Ascending aorta (tissue), 2 donors: ENCODE measurements at regions not wholly inside any gene's neighbourhood (a gene's known extent, or its start where the extent isn't known, plus 50 kb on each side); places are given as distances from the start of the nearest gene placed in this dataset.

ENCODE experiments used
- DNase-seq, 2 donors: peaks; one replicate each; pipeline ENCODE4 v3.0.0-alpha.2; 2019; ENCODE audit warnings: low spot score in 2 of 2
- H3K27ac ChIP-seq, 2 donors: fragments of 200-600 bp; sonication (generic); one replicate each; pipeline ENCODE4 v1.5.1; 2016 to 2017; ENCODE audit warnings: mild to moderate bottlenecking in 1 of 2
- H3K27me3 ChIP-seq: fragments of 200-600 bp; sonication (generic); one replicate; pipeline ENCODE4 v1.5.1; 2017
- H3K36me3 ChIP-seq, 2 donors: fragments of 200-600 bp; sonication (generic); one replicate each; pipeline ENCODE4 v1.5.1; 2016
- H3K4me1 ChIP-seq, 2 donors: fragments of 200-600 bp; sonication (generic); one replicate each; pipeline ENCODE4 v1.5.1; 2016 to 2017; ENCODE audit warnings: mild to moderate bottlenecking in 1 of 2
- H3K4me3 ChIP-seq, 2 donors: fragments of 200-600 bp; sonication (generic); one replicate each; pipeline ENCODE4 v1.5.1; 2016 to 2017; ENCODE audit warnings: mild to moderate bottlenecking in 1 of 2
- H3K9me3 ChIP-seq, 2 donors: fragments of 200-600 bp; sonication (generic); one replicate each; pipeline ENCODE4 v1.5.1; 2016
- intact Hi-C: fragments of 100-400 bp; cut with DNase I; formaldehyde crosslinking; loops from one replicate; pipeline ENCODE4 v1.15.1; 2023
- TF ChIP-seq, protein P1 (sequence below), 3 experiments: fragments of 200-600 bp in 2 of 3; fragments of 450-650 bp in 1 of 3; sonication (generic) in 2 of 3; IDR thresholded peaks; one replicate each; pipeline ENCODE4 v1.5.1; 2016 to 2019; ENCODE audit warnings: antibody characterized with exemption in 3 of 3, mild to moderate bottlenecking in 1 of 3, moderate library complexity in 1 of 3

GRCh38 chr5:2582507-2582906 is 169.0 kb downstream of the IRX2 start:
- TF ChIP-seq, protein P1, sequence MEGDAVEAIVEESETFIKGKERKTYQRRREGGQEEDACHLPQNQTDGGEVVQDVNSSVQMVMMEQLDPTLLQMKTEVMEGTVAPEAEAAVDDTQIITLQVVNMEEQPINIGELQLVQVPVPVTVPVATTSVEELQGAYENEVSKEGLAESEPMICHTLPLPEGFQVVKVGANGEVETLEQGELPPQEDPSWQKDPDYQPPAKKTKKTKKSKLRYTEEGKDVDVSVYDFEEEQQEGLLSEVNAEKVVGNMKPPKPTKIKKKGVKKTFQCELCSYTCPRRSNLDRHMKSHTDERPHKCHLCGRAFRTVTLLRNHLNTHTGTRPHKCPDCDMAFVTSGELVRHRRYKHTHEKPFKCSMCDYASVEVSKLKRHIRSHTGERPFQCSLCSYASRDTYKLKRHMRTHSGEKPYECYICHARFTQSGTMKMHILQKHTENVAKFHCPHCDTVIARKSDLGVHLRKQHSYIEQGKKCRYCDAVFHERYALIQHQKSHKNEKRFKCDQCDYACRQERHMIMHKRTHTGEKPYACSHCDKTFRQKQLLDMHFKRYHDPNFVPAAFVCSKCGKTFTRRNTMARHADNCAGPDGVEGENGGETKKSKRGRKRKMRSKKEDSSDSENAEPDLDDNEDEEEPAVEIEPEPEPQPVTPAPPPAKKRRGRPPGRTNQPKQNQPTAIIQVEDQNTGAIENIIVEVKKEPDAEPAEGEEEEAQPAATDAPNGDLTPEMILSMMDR (IDR thresholded peaks at IDR 0.05): no peak
- H3K36me3 ChIP-seq: no peaks in the 10 kb centered on the region
- no peak for DNase-seq
- no peaks in the 10 kb centered on the region for H3K4me1 ChIP-seq
- no peak overlapping the region for H3K27ac ChIP-seq
- H3K27me3 ChIP-seq: no peaks in the 10 kb centered on the region
- H3K9me3 ChIP-seq: no peaks in the 10 kb centered on the region
- intact Hi-C loops: no loop called here
- no peak overlapping the region for H3K4me3 ChIP-seq

DNA sequence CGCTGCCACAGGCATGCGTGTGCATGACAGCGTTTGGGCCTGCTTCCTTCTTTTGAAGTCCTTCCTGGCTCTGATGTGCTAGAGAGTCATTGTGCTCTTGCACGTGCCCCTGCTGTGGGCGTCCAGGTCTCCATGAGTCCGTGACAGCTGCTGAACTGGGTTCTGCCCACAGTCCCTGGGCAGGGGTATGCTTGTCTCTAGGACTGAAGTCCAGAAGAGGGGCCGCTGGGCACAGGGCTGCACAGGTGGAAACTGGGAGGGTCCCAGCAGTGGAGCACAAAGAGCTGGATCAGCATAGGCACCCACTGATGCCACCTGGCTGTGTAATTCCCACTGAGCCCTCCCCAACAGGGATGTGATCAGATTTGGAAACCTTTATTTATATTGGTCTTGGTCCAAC is 169.4 kb downstream of the IRX2 start:
- H3K27me3 ChIP-seq: no peaks in the 10 kb centered on the region
- no peak overlapping the region for H3K27ac ChIP-seq
- no peak overlapping the region for H3K4me3 ChIP-seq
- TF ChIP-seq, protein P1 (IDR thresholded peaks at IDR 0.05): no peak
- DNase-seq: no peak
- no peaks in the 10 kb centered on the region for H3K4me1 ChIP-seq
- intact Hi-C loops: no loop called here
- no peaks in the 10 kb centered on the region for H3K9me3 ChIP-seq
- no peaks in the 10 kb centered on the region for H3K36me3 ChIP-seq

DNA sequence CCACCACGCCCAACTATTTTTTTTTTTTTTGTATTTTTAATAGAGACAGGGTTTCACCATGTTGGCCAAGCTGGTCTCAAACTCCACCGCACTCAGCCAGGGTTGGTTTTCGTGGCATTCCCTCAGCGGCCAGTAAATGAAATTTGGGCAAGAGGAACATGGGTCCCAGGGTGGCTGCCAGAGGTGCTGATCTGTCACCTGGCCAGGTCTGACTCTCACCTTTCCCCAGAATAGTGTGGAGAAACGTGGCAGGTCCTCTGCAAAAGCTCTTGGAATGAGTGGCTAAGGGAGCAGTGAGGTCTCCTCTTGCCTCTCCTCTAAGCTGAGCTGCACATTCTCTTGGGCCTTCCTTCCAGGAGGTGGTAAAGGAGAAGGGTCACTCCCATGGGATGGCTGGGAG is 170.1 kb downstream of the IRX2 start:
- no peak for DNase-seq
- no peak overlapping the region for H3K27ac ChIP-seq
- H3K9me3 ChIP-seq: no peaks in the 10 kb centered on the region
- H3K4me3 ChIP-seq: no peak overlapping the region
- no peaks in the 10 kb centered on the region for H3K36me3 ChIP-seq
- H3K4me1 ChIP-seq: no peaks in the 10 kb centered on the region
- TF ChIP-seq, protein P1 (IDR thresholded peaks at IDR 0.05): no peak
- intact Hi-C loops: no loop called here
- no peaks in the 10 kb centered on the region for H3K27me3 ChIP-seq

DNA sequence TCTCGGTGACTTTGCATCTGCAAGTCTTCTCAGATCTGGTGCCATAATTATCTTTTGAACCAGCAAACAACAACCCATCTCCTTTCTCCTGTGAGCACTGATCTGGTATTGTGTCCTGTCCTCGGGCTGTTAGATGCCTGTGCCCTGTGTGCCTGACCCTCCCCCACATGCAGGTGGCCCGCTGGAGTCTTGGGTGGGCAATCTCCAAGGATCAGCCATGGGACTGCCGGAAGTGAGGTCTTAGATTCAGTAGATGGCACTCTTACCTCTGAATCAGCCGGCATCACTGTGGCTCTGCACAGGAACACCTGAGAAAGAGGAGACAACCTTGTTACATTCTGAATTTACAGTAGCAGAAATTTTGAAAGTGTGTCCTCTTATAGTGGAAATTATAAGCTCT is 172.4 kb downstream of the IRX2 start:
- Histone ChIP-seq H3K27me3 (no peaks in the 10 kb centered on the region), H3K9me3 (no peaks in the 10 kb centered on the region), H3K4me1 (no peaks in the 10 kb centered on the region), H3K36me3 (no peaks in the 10 kb centered on the region), H3K4me3 (no peak overlapping the region), H3K27ac (no peak overlapping the region)
- DNase-seq: no peak
- TF ChIP-seq, protein P1 (IDR thresholded peaks at IDR 0.05): no peak
- intact Hi-C loops: no loop called here

DNA sequence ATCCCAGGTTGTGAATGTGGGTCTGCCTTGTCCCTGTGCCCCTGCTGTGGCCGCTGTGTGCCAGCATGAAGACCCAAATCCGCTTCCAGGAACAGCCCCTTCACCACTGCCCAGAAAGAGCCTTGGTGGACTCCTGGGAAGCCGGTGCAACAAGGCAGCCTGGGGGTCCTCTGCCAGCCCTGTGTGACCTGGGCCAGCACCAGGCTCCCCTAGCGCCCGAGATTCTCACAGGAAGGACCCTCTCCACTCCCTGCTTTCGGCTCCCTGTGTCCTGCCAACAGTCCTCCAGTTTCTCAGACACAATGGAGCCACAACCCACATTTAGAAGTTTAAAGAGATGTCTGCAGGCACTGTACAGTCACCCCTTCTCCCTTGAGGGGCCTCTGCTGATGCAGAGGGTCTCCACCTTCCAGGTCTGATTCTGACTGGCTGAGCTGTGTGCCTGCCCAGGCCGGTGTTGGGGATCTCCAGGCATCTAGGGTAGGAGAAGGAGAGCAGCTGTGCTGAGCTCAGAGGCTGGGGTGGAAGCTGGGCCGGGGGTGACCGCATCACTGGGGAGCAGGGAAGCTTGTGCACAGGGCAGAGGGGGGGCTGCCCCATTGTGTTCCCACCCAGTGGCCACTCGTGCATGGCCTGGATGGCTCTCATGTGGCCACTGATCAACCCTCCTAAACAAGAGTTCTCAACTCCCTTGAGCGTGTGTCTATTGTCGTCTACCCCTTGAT is 174.0 kb downstream of the IRX2 start:
- Histone ChIP-seq H3K4me3 (no peak overlapping the region), H3K9me3 (no peaks in the 10 kb centered on the region), H3K27ac (no peak overlapping the region), H3K36me3 (no peaks in the 10 kb centered on the region), H3K4me1 (no peaks in the 10 kb centered on the region), H3K27me3 (no peaks in the 10 kb centered on the region)
- no peak for DNase-seq
- intact Hi-C loops: no loop called here
- TF ChIP-seq, protein P1 (IDR thresholded peaks at IDR 0.05): no peak

DNA sequence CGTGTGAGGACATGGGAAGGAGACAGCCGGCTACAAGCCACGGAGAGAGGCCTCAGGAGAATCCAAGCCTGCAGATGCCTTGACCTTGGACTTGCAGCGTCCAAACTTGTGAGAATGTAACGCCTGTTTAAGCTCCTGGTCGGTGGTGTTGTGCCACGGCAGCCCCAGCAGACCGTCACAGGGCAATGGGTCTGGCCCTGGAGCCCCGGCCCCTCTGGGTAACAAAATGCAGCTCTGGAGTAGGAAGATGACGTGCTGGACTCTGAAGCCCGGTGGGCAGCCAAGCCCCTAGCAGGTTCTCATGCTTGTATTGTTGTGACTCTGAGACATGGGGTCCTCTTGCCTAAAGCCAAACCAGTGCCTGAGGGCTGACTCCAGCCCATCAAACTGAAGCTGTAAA is 174.7 kb downstream of the IRX2 start:
- intact Hi-C loops: no loop called here
- no peak overlapping the region for H3K4me3 ChIP-seq
- no peak for DNase-seq
- H3K27me3 ChIP-seq: no peaks in the 10 kb centered on the region
- H3K9me3 ChIP-seq: no peaks in the 10 kb centered on the region
- H3K36me3 ChIP-seq: no peaks in the 10 kb centered on the region
- no peaks in the 10 kb centered on the region for H3K4me1 ChIP-seq
- TF ChIP-seq, protein P1 (IDR thresholded peaks at IDR 0.05): no peak
- H3K27ac ChIP-seq: no peak overlapping the region
